OCI-LY3 (cell line): ENCODE measurements at regions not wholly inside any gene's neighbourhood (a gene's known extent, or its start where the extent isn't known, plus 50 kb on each side); places are given as distances from the start of the nearest gene placed in this dataset.

ENCODE experiments used
- H2AFZ ChIP-seq: fragments of 200-600, 300-600 bp; shearing (Covaris generic); 2 replicates; pipeline ENCODE4 v1.6.0; 2014; ENCODE audit warnings: antibody characterized with exemption, low read depth, low read length
- H3K27ac ChIP-seq: fragments of 200-600, 300-600 bp; sonication (generic); 2 replicates; pipeline ENCODE4 v1.5.1; 2014; ENCODE audit warnings: mild to moderate bottlenecking, low read length, moderate library complexity, mixed read lengths
- H3K27me3 ChIP-seq: fragments of 200-600, 300-600 bp; sonication (generic); 2 replicates; pipeline ENCODE4 v1.6.1; 2014; ENCODE audit warnings: low read depth, low read length, mixed read lengths
- H3K36me3 ChIP-seq: fragments of 200-600, 300-600 bp; sonication (generic); replicated peaks from 2 replicates; pipeline ENCODE3; 2014; ENCODE audit warnings: low read depth, low read length, mixed read lengths
- H3K4me1 ChIP-seq: fragments of 300-600, 200-600 bp; sonication (generic); 2 replicates; pipeline ENCODE4 v1.6.1; 2014; ENCODE audit warnings: low read length, mixed read lengths
- H3K4me2 ChIP-seq: fragments of 200-600, 300-600 bp; sonication (generic); 2 replicates; pipeline ENCODE4 v1.6.1; 2014; ENCODE audit warnings: low read length, mixed read lengths
- H3K4me3 ChIP-seq: fragments of 300-600, 200-600 bp; sonication (generic); 2 replicates; pipeline ENCODE4 v1.5.1; 2014; ENCODE audit warnings: antibody characterized with exemption, mild to moderate bottlenecking, low read length, moderate library complexity
- H3K79me2 ChIP-seq: fragments of 300-600, 200-600 bp; shearing (Covaris generic); 2 replicates; pipeline ENCODE4 v1.6.1; 2014; ENCODE audit warnings: mild to moderate bottlenecking, low read length, mixed read lengths
- H3K9ac ChIP-seq: fragments of 300-600, 200-600 bp; shearing (Covaris generic); 2 replicates; pipeline ENCODE4 v1.6.0; 2014; ENCODE audit warnings: mild to moderate bottlenecking, low read length, moderate library complexity
- H3K9me3 ChIP-seq: fragments of 200-600, 300-600 bp; shearing (Covaris generic); 2 replicates; pipeline ENCODE4 v1.6.1; 2014; ENCODE audit warnings: low read length, mixed read lengths; ENCODE audit not compliant: insufficient read depth
- H4K20me1 ChIP-seq: fragments of 200-600, 300-600 bp; sonication (generic); 2 replicates; pipeline ENCODE4 v1.6.1; 2016; ENCODE audit warnings: low read length, mixed read lengths; ENCODE audit not compliant: insufficient read depth
- CTCF ChIP-seq: fragments of 200-600, 300-600 bp; sonication (generic); IDR thresholded peaks from 2 replicates; pipeline ENCODE4 v1.5.1; 2014; ENCODE audit warnings: antibody characterized with exemption, low read length, low read depth
- EZH2phosphoT487 ChIP-seq: fragments of 200-600 bp; shearing (Covaris generic); IDR thresholded peaks from 2 replicates; pipeline ENCODE4 v1.6.1; 2018; ENCODE audit warnings: antibody characterized with exemption, mixed run types, low read depth

GRCh38 chr20:12413116-12413515 is 495.4 kb downstream of the BTBD3 start:
- no peaks in the 10 kb centered on the region for H3K27me3 ChIP-seq
- H4K20me1 ChIP-seq, result no peaks in the 10 kb centered on the region
- H3K4me3 ChIP-seq, result no peak overlapping the region
- H3K4me1 ChIP-seq, result no peaks in the 10 kb centered on the region
- TF ChIP-seq CTCF, result no peak
- TF ChIP-seq EZH2phosphoT487, result no peak
- no peak overlapping the region for H3K27ac ChIP-seq
- H3K9me3 ChIP-seq, result no peaks in the 10 kb centered on the region
- H3K9ac ChIP-seq, result no peak overlapping the region
- H2AFZ ChIP-seq, result no peak overlapping the region
- no peaks in the 10 kb centered on the region for H3K36me3 ChIP-seq
- H3K4me2 ChIP-seq, result no peak overlapping the region
- H3K79me2 ChIP-seq, result no peaks in the 10 kb centered on the region

GRCh38 chr20:12414446-12415274 is 497.0 kb downstream of the BTBD3 start:
- Histone ChIP-seq H3K9me3 (no peaks in the 10 kb centered on the region), H3K4me2 (no peak overlapping the region), H2AFZ (no peak overlapping the region), H3K9ac (no peak overlapping the region), H4K20me1 (no peaks in the 10 kb centered on the region), H3K36me3 (no peaks in the 10 kb centered on the region), H3K27ac (no peak overlapping the region), H3K4me3 (no peak overlapping the region), H3K4me1 (no peaks in the 10 kb centered on the region), H3K79me2 (no peaks in the 10 kb centered on the region), H3K27me3 (no peaks in the 10 kb centered on the region)
- TF ChIP-seq EZH2phosphoT487 (no peak), CTCF (no peak)

- Histone ChIP-seq H3K27ac (no peak overlapping the region), H3K4me1 (no peaks in the 10 kb centered on the region), H4K20me1 (no peaks in the 10 kb centered on the region), H3K9ac (no peak overlapping the region), H3K4me3 (no peak overlapping the region), H3K79me2 (no peaks in the 10 kb centered on the region), H3K9me3 (no peaks in the 10 kb centered on the region), H3K36me3 (no peaks in the 10 kb centered on the region), H3K27me3 (no peaks in the 10 kb centered on the region), H2AFZ (no peak overlapping the region), H3K4me2 (no peak overlapping the region)
- no peak for TF ChIP-seq CTCF
- TF ChIP-seq EZH2phosphoT487, result no peak
These were observed 498.6 kb downstream of the BTBD3 start for GRCh38 chr20:12416281-12416680.

DNA sequence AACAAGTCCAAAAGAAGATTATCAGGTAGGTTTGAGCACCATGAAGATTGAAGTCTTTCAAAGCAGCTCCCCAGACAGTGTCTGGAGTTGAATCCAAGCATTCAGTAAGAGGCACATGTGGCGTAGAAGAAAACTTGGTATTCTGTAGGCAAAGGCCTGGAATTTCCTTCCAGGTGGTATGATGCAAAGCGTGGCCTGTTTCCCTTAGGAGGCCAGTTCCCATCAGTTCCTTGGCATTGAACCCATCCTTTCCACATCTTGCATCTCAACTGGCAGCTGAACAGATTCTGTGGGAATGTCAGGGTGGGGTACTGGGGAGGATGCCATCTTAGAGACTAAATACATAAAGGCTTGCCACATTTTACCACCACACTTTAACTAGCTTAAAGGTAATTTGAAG is 516.0 kb downstream of the BTBD3 start:
- no peaks in the 10 kb centered on the region for H4K20me1 ChIP-seq

More for the DNA sequence above, 516.0 kb downstream of the BTBD3 start:
- Histone ChIP-seq H3K27me3 (no peaks in the 10 kb centered on the region), H2AFZ (no peak overlapping the region), H3K36me3 (no peaks in the 10 kb centered on the region), H3K4me1 (no peaks in the 10 kb centered on the region), H3K27ac (no peak overlapping the region), H3K9me3 (no peaks in the 10 kb centered on the region), H3K4me3 (no peak overlapping the region), H3K4me2 (no peak overlapping the region), H3K79me2 (no peaks in the 10 kb centered on the region), H3K9ac (no peak overlapping the region)
- TF ChIP-seq CTCF, result no peak
- no peak for TF ChIP-seq EZH2phosphoT487
